ENCODE measurements at regions not wholly inside any gene's neighbourhood (a gene's known extent, or its start where the extent isn't known, plus 50 kb on each side); places are given as distances from the start of the nearest gene placed in this dataset.

GRCh38 chr7:136652635-136653370, 215.6 kb upstream of the CHRM2 start:
- no peak for DNase-seq (ENCODE audit: low read depth)
- H3K4me3 ChIP-seq (ENCODE audit: low read depth, low read length) = no peak overlapping the region
- no peak for TF ChIP-seq CTCF (IDR thresholded peaks at IDR 0.05; ENCODE audit: low read depth, low read length, missing control alignments)

DNA sequence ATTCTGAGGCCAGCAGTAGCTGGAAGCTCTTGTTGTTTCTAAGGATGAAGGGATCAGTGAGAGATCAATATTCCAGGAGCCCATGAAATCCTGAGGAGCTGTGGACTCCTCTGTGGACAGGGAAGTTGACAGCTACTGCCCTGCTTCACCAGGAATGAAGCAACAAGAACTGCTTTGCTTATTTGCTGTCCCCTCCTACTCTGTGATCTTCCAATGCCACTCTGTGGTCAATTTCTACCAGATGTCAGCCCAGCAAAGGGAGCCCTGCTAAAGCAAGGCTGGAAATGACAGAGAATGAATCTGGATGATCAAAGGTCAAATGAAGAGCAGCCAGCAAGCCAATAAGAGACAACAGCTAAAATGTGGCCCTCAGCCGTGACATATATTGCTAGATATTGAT, 227.5 kb upstream of the CHRM2 start:
- TF ChIP-seq CTCF (IDR thresholded peaks at IDR 0.05; ENCODE audit: low read depth, low read length, missing control alignments) = no peak
- DNase-seq (ENCODE audit: low read depth) = no peak
- H3K4me3 ChIP-seq (ENCODE audit: low read depth, low read length) = no peak overlapping the region

DNA sequence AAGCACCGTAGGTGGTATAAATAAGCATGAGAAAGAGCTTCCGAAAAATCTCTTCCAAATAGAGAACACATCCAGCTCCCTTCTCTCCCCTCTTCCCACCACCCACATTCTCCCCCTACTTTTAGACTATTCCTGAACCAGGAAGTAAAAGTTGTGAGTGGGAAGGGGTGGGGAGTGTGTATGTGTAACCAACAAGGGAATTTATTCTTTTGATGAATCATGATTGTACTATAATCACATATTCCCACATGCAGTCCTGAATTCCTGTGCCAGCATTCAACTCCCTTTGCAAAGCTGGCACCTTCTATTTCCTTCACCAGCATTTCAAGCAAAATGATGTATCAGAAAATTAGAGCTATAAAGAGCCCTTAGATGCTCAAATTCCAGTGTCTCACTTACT, 230.6 kb upstream of the CHRM2 start:
- H3K4me3 ChIP-seq (ENCODE audit: low read depth, low read length) = no peak overlapping the region
- TF ChIP-seq CTCF (IDR thresholded peaks at IDR 0.05; ENCODE audit: low read depth, low read length, missing control alignments) = no peak
- no peak for DNase-seq (ENCODE audit: low read depth)

DNA sequence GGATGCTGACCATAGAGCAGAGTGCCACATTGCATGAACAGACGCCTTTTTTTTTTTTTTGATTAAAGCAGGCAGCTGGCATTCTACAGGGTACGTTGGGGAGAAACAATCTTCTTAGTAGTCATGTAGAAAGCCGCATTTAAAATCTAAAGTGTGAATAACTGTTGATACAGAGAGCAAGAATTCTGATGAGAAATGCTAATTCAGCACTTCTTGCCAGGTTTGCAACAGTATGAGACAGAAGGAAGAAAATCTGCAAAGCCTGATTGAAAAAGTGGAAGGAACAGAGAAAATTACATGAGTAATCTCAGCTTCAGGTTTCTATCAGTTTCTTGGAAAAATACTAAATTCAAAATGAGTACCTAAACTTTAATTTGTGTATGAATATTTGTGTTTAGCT, 232.7 kb upstream of the CHRM2 start:
- no peak for DNase-seq (ENCODE audit: low read depth)
- no peak for TF ChIP-seq CTCF (IDR thresholded peaks at IDR 0.05; ENCODE audit: low read depth, low read length, missing control alignments)

DNA sequence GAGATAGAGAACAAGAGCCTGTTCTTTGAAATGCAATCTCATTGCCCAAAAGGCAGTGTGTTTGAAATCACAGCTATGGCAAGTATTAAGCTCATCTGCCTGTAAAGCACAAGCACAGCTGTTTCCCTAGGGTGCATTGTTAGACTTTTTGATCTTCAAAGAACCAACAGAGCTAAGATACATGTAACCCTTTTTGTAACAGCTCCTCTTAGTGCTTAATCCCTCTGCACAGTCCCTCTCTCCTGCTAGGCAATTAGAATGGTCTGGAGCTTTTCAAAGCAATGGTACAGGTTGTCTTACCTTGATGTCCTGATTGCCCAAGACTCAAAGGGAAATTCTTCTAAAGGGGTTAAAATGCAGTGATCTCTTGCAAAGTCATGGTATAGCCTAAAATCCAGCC, 249.6 kb upstream of the CHRM2 start:
- no peak overlapping the region for H3K4me3 ChIP-seq (ENCODE audit: low read depth, low read length)
- TF ChIP-seq CTCF (IDR thresholded peaks at IDR 0.05; ENCODE audit: low read depth, low read length, missing control alignments) = no peak
- no peak for DNase-seq (ENCODE audit: low read depth)

More for the DNA sequence above, 232.7 kb upstream of the CHRM2 start:
- no peak overlapping the region for H3K4me3 ChIP-seq (ENCODE audit: low read depth, low read length)

DNA sequence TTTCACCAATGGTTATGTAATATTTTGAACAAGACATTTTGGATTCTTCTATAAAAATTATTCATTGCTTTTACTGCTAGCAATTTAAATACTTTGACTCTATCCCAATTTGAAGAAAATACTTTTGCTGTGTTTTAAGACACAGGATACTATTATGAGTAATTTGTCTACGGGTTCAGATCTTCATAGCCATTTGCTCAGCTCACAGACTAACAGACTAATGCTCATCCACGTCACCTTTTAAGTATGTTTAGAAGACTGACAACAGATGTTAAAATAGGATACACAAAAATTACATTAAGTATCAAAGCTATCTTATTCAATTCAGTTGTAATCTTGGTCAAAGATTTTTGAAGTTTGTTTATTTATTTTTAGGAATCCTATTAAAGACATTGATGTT, 251.3 kb upstream of the CHRM2 start:
- no peak for TF ChIP-seq CTCF (IDR thresholded peaks at IDR 0.05; ENCODE audit: low read depth, low read length, missing control alignments)
- no peak for DNase-seq (ENCODE audit: low read depth)
- H3K4me3 ChIP-seq (ENCODE audit: low read depth, low read length) = no peak overlapping the region

Measured in GM12864 (cell line).